HG02870 (cell line): ENCODE measurements at regions not wholly inside any gene's neighbourhood (a gene's known extent, or its start where the extent isn't known, plus 50 kb on each side); places are given as distances from the start of the nearest gene placed in this dataset.
"Not testable (repeated sequence)": the region's sequence is repeated elsewhere in the genome, so short reads cannot be mapped to it uniquely, and the experiment has no call there.

Source experiments
- ATAC-seq: cut with Tn5 transposase; IDR thresholded peaks from one replicate; pipeline ENCODE4 v1.9.1; 2021; ENCODE audit warnings: mild to moderate bottlenecking, moderate library complexity; ENCODE audit not compliant: unreplicated experiment

GRCh38 chr3:10653866-10654611 is 148.7 kb upstream of the ATP2B2 start:
- ATAC-seq: no peak

DNA sequence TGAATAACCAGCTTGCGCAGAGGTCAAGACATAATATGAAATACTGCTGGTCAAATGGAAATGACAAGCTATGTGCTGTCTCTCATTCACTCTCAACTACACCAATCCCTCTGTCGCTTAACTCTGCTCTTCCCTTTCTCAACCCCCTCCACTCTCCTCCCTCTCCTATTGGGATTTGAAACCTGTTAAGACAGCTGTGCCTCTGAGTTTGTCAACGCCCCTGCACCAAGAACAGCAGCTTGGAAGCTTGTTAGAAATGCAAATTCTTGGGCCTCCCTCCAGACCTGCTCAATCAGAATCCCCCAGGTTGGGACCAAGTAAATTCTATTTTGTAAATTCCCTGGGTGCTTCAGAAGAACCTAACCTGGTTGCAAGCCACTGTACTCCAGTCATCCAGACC is 149.7 kb upstream of the ATP2B2 start:
- ATAC-seq: no peak

DNA sequence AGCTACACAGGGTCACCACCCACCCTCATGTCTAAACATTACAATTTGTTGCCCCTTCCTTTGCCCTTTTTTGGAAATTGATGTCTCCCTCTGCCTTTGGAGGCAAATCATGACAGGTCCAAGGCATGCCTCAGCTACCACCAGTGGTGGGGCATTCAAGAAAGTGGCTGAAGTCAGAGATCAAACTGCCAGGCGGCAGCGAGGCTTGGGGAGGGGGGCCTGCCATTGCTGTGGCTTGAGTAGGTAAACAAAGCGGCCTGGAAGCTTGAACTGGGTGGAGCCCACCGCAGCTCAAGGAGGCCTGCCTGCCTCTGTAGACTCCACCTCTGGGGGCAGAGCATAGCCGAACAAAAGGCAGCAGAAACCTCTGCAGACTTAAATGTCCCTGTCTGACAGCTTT is 152.0 kb upstream of the ATP2B2 start:
- not testable (repeated sequence) for ATAC-seq

- no peak for ATAC-seq
Measured at GRCh38 chr3:10665592-10665991, 150.4 kb upstream of the SLC6A11 start.

- no peak for ATAC-seq
Measured at GRCh38 chr3:10666621-10667020, 149.4 kb upstream of the SLC6A11 start.

- ATAC-seq: no peak
Measured at GRCh38 chr3:10667269-10667668, 148.8 kb upstream of the SLC6A11 start.

DNA sequence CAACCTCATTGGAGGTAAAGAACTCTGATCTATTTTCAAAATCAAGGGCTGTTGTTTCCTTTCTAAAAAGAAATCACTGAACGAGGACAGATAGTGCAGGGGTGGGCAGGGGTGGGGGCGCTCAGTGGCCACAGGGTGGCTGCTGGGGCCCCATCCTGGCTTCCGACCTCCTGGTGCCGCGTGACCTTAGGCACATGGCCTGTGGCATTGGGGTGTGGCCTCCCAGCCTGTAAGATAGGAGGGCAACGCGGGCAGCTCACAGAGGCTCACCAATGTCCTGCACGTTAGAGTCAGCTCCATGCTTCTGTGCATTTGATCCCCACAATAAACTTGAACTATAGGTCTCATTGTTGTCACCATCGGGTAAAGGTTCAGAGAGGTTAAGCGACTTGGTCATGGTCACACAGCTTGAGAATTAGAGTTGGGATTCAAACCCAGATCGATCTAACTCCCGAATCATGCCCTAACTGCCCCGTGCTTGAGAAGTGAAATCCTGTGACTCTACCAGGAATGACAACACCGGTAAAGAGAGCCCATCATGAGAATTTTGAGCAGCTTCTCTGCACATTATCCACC is 148.0 kb upstream of the SLC6A11 start:
- ATAC-seq: no peak

GRCh38 chr3:10669490-10670048 is 146.5 kb upstream of the SLC6A11 start:
- no peak for ATAC-seq

DNA sequence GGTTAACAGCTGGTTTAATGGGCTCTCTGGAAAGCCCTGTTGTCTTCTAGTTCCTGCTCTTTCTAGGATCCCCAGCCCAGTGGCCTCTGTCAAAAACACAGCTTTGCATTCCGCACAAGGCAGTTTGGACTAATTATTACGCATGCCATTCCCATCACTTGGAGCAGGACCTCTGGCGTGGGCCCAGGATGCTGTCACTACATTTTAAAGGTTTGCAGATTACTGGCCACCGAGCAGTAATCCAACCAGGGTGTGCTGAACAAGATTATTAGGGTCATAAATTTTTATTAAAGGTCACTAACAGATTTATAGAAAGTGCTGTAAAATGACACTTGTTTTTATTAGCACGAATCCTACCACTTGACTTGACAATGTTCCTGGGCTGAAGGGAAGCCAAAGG is 143.6 kb upstream of the SLC6A11 start:
- no peak for ATAC-seq

- ATAC-seq: no peak
Measured at GRCh38 chr3:10674578-10674977, 141.4 kb upstream of the SLC6A11 start.

- ATAC-seq: no peak
Measured at GRCh38 chr3:10676905-10677304, 139.1 kb upstream of the SLC6A11 start.

- ATAC-seq: no peak
Measured at GRCh38 chr3:10678796-10679376, 137.1 kb upstream of the SLC6A11 start.

GRCh38 chr3:10680796-10681195 is 135.2 kb upstream of the SLC6A11 start:
- ATAC-seq: no peak

DNA sequence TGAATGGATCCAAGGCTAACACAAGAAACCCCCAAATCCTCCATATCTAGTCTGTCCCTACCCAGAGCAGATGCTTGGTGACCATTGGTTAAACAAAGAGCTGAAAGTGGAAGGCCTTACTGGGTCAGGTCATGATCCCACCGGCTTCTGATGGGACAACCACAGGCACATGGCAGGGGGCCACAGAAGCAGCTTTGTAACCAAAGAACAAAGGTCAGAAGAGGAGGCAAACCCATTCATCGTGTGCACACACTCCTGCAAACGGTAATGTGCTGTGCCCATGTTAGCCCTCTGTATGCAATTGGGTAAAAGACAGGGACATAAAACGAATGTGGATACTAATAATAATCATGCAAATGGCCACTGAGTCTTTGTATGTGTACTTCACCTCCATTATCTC is 133.3 kb upstream of the SLC6A11 start:
- ATAC-seq: no peak

DNA sequence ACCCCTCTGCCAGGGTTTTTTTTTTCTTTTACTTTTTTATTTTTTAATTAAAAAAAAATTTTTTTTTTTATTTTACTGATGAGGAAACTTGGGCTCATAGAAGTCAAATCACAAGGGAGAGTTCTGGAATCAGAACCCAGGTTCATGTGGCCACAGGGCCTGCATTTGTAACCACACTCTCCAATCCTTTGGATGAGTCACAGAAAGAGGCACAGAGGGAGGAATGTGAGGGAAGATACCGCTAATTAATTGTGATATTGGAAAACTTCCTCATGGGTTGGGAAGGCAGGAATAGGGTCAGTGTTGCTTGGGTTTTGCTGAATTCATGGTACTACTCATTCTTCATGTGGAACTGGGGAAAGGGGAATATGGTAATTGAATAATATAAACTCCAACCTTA is 132.9 kb upstream of the SLC6A11 start:
- ATAC-seq: no peak

DNA sequence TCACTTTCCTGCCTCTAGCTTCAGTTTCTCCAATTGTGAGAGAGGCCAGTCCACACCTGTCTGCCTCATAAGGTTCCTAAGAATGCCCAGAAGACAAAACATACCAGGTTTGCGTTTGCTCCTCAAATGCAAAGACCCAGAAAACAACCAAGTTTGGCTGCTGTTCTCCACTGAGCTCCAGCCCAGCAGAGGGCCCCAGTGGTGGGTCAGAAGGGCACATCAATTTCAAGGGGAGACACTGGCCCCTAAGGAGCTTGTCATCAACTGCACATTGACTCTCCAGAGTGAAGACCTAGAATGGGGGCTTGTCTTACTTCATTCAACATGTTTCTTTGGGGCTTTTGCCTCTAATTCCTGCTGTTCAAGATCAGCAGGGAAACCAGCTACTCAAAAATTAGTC is 127.9 kb upstream of the SLC6A11 start:
- no peak for ATAC-seq

- ATAC-seq: no peak
Measured at GRCh38 chr3:10688548-10689172, 127.4 kb upstream of the SLC6A11 start.

- no peak for ATAC-seq
Measured at GRCh38 chr3:10692039-10692622, 123.9 kb upstream of the SLC6A11 start.

DNA sequence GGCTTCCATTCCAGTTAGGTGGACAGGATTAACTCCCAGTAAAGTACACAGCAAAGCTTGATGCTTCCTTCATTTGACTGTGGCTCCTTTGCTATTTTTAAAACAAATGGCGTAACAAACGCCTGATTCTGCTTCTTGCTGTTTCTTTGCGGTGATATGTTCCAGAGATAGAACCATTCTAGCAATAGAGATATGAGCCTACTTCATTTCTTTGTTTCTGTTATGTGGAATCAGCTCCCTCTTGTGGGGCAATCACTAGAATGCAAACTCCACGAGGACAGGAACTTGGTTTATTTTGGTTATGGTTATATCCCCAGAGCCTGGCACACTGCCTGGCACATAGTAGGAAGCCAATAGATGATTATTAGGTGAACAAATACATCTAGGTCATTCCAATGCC is 122.6 kb upstream of the SLC6A11 start:
- no peak for ATAC-seq

DNA sequence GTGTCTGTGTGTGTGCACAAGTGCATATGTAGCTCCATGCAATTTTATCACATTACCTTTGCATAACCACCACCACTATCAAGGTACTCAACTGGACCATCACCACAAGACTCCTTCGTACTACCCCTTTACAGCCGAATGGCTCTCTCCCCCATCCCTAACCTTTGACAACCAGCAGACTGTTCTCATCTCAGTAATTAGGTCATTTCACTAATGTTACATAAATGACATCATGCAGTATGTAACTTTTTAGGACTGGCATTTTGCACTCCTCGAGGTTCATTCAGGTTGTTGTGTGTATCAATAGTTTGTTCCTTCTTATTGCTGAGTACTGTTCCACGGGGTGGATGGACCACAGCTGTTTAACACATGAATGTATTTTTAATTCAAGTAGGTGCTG is 121.8 kb upstream of the SLC6A11 start:
- no peak for ATAC-seq

DNA sequence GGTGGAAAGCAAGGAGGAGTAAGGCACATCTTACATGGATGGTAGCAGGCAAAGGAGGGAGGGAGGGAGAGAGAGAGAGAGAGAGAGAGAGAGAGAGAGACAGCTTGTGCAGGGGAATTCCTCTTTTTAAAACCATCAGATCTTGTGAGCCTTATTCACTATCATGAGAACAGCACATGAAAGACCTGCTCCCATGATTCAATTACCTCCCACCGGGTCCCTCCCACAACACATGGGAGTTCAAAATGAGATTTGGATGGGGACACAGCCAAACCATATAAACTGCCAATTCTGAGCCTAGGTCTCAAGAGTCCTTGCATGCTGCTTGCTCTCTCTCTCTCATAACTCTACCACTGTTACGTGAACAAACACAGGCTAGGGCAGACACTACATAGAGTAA is 120.8 kb upstream of the SLC6A11 start:
- not testable (repeated sequence) for ATAC-seq
